ENCODE measurements at regions not wholly inside any gene's neighbourhood (a gene's known extent, or its start where the extent isn't known, plus 50 kb on each side); places are given as distances from the start of the nearest gene placed in this dataset.

GRCh38 chr6:112592159-112592558, 245.0 kb downstream of the RFPL4B start:
- TF ChIP-seq POLR2AphosphoS5 (IDR thresholded peaks at IDR 0.05; ENCODE audit: borderline replicate concordance, low read depth, low read length) (no peak), EZH2 (IDR thresholded peaks at IDR 0.05) (no peak), FOXP2 (optimal IDR thresholded peaks at IDR 0.05; ENCODE audit: control extremely low read depth, extremely low read length, insufficient read depth) (no peak)

All from SK-N-MC (cell line).